IPS-NIHi7 (cell line): ENCODE measurements at regions not wholly inside any gene's neighbourhood (a gene's known extent, or its start where the extent isn't known, plus 50 kb on each side); places are given as distances from the start of the nearest gene placed in this dataset.

Experiments used
- DNase-seq: peaks from one replicate; pipeline ENCODE4 v3.0.0; 2012; ENCODE audit warnings: mixed read lengths; ENCODE audit errors: extremely low spot score

DNA sequence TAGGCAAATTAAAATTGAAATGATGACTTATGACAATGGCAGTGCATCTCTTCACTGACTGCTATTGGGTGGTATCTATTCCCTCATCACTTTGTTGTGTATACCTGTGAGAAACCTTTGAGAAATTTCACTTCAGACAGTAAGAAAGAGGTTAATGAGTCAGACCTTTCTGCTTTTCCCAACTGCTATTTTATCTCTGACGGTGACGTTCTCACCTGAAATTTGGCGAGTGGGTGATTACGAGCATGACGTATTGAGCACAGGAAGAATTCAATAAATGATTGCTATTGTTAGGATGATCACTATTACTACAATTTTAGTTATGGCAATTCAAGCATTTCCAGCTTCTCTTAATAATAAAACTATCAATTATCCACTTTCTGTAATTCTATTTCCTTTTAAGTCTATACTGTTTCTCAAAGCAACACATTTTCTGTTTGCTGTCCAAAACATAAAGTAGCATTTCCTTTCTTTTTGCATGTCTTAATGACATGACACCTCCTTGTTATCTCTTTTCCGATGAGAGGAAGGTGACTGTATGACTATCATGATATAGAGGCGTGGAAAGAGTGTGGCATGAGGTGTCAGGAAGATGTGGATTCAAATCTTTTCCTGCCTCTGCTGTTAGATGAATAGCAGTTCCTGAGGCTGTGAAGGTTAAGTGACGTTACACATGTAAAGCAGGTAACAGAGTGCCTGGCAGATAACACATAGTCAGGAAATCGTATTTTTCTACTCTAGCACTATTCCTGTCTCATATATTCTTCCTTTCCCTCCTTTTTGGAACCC lies 504.9 kb upstream of the SEMA6D start:
- no peak for DNase-seq

DNA sequence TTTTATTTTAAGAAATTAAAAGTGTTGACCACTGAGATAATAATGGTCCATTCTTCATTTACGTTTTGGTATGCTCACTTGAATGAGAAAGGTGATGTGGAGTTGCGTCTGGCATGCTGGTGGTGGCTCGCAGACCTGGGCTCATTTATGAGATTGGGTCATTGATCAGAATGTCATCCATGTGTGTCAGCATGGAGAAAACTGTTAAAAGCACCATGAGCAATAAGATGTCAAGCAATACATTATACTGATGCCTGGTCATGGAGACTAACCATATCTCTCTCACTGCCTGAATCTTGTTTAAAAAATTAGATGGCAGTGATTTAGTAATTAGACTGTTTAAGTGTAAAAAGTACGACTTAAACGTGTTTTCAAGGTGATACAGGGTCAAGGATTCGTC lies 503.4 kb upstream of the SEMA6D start:
- no peak for DNase-seq

DNA sequence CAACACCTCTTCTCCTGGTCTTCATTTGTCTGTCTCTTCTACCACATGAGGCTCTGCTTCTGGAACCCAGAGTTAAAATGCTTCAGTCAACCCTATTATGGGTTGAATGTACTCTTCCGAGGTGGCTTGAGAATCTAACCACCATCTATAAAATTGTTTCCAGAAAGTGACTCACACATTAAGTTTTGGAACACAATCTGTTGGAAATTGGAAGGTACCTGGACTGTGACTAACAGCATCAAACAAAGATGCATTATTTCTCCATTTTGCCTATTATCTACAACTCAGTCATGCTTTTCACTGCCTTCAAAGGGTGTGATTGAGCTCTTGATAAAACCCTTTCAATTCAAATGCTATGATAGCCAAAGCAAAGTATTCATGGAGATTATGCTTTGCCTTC lies 499.0 kb upstream of the SEMA6D start:
- no peak for DNase-seq

DNA sequence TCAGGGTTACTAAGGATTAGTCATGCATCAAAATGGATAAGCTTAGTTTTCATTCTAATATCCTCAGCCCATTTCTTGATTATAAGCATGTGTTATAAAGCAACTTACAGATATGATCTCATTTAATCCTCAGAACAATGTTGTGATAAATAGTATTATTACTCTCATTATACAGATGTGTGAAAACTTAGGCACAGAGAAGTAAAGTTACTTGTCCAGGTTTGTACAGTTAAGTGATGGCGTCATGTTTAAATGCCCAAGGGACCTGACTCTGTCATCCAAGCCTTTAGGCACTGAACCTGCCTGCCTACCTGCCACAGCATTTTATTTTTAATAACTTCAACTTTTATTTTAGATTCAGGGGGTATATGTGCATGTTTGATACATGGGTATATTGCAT lies 472.9 kb upstream of the SEMA6D start:
- no peak for DNase-seq

DNA sequence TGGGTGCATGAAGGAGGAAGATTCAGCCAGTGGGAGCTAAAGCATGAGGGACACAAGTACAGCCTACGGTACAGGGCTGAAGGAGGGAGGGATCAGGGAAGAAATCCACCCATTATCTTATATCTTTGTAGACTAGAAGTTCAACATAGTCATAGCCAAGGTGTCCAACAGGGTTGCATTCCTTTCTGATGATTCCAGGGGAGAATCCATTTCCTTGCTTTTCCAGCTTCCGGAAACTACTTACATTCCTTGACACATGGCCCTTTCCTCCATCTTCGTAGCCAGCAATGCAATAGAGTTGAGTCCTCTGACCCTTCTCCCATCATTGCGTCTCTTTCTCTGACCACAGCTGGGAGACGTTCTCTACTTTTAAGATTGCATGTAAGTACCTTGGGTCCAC lies 471.0 kb upstream of the SEMA6D start:
- DNase-seq: no peak

DNA sequence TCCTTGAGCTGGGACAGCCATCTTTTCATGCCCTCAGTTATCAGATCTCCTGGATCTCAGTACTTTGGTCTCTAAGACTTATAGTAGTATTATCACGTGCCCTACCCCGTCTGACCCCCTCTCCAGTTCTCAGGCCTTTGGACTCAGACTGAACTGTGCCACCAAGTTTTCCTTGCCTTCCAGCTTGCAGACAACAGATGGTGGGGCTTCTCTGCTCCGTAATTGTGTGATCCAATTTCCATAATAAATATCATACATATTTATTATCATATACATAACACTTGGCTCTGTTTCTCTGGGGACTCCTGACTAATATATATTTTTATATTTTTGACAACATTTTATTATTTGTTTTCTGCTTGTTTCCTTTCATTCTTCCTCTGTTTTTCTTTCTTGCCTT lies 458.8 kb upstream of the SEMA6D start:
- no peak for DNase-seq

DNA sequence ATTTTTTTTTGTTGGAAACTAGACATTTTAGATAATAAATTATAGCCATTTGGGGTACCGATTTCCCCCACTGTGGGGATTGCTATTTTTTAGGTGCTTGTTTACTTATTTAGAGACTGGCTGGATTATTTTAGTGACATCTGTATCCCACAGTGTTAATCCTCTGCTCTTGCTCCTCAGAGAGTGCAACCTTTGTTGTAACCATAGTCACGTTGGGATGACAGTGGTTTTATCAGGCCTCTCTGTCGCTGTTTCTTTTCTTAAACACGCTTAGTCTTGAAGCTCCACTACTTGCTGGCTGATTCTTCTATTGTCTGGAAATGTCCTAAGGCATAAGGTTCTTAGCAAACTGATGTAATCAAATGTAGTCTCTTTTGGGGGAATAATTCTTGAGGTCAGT lies 451.6 kb upstream of the SEMA6D start:
- no peak for DNase-seq

DNA sequence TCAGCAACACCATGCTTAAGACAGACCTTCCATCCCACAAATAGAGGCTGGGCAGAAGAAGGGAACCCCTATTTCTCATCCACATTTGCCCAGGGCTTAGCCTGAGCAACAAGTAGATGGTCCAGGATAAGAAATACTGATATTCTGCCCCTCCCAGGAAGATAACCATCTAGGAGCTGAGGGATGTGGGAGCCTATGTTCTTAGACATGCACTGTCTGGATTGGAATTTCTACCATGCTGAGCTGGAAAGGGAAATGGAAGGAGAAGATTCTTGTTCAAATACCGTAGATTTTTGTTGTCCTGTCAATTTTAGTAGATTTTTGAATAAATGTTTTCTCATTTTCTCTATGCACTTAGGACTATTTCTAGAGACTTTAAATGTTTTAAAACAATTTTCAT lies 450.7 kb upstream of the SEMA6D start:
- DNase-seq: no peak

DNA sequence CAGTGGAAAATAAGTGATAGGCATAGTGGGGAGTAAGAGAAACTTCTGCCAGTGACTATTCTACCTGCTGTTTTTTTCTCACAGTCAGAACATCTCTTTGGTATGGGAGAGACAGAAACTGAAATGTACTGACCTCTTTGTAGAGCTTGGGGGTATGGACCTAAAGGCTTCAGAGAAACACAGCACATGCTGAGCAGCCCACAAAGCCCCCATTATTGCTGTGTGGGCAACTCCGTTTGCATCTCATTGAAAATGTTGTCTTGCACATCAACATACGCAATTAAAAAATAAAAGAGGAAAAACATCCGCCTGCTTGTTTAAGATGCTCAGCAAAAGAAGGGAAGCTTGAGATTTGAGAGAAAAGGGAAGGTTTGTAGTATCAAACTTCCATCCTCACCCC lies 443.4 kb upstream of the SEMA6D start:
- no peak for DNase-seq

DNA sequence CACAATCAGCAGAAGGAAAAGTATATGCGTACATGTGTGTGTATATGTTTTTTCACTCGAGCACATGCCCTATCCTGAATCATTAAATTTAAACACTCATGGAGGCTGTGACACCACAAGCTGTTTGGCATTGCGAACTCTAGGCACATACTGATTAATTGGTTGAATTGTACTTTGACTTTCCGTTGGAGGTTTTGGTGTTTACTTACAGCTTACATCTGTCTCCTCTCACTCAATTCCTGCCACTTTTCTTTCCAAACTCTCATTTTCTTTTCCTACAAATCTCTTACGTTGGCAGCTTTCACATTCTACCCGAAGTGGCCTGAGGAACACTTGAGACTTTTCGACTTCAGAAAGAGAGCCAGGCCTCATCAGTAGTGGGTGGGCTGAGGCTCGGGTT lies 434.1 kb upstream of the SEMA6D start:
- DNase-seq: no peak

DNA sequence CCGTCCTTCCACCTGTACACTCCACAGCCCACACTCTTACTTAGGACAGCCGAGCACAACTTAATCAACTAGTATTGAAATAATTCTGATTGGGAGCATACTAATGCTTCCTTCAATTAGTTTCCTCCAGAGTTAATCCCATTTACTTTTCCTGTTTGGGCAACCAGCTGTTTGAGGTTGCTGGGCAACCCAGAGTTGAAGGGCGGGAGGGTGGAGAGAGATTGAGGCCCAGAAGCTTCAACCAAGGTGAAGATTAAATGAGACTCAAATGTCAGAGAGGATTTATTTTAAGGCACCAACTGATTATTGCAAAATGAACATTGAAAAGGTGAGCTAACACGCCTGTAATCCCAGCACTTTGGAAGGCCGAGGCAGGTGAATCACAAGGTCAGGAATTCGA lies 428.5 kb upstream of the SEMA6D start:
- DNase-seq: no peak

DNA sequence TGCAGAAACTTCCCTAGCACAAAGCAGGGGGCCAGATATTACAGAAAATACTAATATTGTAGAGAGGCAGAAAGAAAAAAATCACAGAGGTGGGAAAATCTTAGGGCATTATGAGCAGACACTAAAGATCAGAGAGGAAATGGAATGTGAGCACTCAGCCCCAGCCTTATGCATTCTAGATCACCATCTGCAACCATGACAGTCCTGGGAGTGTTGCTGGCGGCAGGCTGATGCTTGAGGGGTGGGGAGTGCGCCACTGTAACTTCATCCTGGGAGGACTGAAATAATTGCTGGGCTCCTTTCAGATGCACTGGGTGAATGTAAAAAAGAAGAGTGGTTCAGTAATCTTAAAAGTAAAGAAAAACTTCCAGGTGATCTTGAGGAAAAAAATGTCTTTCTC lies 427.6 kb upstream of the SEMA6D start:
- DNase-seq: no peak

DNA sequence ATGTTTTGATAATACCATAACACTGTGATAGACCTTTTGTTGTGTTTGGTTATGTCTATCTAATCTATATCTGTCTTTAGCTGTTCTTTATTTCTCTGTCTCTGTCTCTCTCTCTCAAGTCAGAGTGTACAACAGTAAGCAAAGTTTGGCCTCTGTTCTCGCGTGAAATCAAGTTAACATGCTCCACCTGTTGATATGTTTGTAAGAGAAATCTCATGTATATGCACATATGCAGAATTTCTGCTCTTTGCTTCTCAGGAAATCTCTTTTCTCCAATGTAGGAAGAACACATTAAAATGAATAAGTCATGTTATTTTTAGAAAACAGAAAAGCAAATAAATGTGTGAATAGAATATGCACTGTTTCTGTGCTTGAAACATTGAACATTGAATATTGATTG lies 425.5 kb upstream of the SEMA6D start:
- no peak for DNase-seq

DNA sequence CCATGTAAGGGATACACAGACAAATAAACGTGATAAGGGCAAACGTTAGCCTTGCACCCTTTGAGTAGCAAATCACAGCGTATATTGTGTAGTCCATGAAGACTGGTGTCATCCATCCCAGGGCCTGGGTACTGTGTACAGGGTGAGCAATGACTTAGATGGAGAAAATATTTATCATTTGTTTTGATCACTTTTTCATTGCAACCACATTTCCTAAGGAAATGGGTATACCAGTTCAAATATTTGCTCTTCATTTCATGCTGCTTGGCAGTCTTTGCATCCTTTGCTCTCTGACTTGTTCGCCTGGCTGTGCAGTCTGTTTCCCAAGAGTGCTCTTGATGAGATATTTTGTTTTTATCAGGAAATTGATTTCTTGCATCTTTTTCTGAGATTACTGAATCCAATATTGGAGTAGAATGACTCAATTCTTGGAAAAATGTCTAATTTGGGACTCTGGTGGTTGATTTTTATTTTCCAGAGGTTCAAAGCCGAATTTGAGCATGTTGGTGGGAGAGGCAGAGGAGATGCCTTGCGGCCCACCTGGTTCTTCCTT lies 424.6 kb upstream of the SEMA6D start:
- DNase-seq: no peak

DNA sequence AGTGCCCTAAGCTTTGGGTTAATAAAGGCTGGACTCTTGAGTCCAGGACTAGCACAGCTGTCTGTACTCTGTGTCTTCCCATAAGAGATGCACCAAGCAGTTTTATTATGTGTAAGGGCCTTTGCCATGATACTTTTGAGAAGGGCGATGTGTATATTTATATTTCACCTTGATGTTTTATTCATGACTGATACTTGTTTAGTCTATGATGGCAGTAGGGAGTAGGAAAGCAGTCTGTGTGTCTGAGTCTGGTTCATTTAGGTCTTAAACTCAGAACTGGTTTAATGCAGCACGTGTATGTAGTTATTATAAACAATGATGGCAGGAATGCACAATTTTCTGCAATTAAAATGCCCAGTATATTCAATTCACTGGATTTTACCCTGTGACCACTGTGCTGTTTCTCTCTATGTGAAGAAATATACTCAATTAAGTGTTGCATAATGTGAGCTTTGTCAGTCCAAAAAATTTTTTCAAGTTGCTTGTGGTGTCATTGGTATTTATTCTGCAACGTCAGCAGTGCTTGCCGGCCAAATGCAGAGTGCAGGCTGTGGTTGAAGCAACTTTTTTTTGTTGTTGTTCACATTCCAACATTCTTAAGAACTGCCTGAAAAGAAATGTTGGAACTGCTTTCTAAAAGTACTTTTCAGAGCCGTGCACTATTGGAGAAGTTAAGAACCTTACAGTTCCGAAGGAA lies 423.7 kb upstream of the SEMA6D start:
- DNase-seq: no peak

DNA sequence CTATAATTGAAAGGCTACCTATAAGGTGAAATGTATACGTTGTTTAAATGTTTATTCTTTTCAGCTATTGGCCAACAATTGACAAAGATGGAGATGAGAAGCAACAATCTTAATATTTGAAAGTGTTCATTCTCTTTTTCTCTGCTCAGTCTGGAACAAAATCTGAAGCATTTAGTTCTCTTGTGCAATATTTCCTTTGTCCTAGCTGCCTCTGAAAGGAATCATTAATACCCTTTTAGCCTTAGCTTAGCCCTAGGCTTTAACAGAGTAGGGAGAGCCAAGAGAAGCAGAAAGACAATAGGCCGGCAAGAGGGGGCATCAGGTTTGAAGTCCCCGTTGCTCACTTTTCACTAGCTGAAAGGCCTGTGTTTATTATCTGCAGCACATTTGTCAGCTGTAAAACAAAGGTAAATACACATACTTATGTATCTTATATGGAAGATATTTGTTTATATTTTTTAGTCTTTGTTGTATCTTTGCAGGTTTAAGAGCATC lies 422.5 kb upstream of the SEMA6D start:
- DNase-seq: no peak

DNA sequence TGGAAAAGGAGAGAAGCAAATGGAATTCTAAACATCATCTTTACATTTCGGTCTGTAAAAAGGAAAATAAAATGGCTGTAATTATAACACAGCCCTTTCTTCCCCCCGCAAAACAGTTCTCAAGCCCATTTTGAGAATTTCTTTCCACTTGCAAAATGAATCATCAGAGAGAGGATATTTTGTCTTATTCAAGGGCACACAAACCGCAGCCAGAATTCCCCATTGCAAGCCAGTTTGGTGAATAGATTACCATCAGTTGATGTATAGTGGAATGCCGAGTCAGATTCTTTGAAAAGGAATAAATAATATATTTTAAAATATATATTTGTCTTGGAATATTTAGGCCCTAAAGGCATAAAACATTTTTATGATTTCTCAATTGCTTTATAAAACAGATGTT lies 420.4 kb upstream of the SEMA6D start:
- no peak for DNase-seq

DNA sequence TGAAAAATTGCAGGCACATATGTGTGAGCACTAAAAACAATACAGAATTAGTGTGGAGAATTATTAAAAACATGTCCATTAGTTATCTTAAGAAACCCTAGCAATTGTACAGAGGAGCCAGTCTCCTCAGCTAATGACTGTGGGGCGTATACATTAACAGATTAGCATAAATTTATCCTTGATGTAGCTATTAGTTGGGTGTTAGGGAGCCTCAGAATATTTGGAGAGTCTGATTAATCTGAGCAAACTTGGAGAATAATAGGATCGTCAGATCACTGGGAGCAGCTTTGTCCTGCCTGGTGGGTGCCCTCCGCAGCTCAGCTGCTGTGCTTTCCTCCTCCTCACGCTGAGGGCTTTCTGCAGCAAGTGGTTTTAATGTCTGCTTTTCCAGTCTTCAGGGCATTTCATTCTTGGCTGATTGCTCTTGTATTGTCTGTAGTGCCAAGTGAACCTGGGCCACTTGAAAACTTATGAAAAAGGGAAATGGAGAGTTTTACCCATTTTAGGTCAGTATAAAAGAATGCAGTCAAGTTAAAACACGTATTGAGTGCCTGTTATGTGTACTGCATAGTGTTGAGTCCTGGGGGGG lies 417.4 kb upstream of the SEMA6D start:
- DNase-seq: no peak

DNA sequence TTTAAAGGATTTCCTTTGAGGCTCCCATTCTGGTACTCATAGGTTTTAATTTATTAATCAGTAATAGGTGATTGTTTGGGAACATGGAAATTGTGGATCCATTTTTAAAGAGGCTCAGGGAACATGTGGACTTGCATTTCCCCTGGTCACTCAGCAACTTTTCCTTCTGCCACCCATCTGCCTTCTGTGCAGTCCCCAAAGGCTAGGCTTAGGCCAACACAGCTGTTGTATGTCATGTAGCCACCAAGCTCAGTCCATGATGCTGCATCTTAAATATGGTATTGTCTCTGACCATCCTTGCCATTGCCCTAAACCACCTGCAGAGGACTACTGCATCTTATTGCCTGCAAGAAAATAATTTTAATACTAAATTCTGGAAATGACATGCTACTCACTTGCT lies 416.7 kb upstream of the SEMA6D start:
- DNase-seq: no peak

DNA sequence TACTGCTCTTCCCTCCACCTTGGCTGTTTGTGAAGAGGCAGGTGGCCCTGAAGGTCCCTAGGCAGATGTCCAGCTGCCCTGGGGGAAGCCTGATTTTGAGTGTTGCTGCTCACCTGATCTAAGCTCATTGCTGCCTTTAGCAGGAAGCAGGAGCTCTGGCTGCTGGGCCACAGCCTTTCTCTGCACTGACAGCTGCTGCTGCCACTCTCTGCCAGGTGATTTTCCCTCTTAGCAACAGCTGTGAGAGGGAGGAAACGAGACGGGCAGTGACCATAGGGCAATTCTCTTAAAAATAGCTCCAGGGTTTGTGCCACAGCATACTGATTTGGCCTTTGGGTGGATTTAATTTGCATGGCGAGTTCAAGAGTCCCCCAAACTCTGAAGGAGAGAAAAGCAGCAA lies 415.8 kb upstream of the SEMA6D start:
- no peak for DNase-seq

DNA sequence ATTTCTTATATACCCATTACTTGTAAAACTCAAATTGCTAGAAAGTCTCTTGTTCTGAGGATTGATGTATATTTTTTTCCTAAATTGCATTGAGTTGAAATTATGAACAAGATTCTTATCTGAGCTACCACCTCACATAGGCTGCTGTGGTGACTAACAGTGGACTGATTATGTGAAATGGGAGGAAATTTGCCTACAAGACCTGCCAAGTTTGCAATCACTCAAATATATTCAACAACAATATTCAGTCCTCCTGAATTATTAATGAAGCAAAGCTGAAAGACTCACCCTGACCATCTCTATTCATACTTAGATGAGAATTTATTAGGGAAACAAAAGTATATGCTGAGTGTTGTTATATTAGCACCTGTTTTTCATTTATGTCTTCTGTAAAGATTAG lies 412.6 kb upstream of the SEMA6D start:
- DNase-seq: no peak

DNA sequence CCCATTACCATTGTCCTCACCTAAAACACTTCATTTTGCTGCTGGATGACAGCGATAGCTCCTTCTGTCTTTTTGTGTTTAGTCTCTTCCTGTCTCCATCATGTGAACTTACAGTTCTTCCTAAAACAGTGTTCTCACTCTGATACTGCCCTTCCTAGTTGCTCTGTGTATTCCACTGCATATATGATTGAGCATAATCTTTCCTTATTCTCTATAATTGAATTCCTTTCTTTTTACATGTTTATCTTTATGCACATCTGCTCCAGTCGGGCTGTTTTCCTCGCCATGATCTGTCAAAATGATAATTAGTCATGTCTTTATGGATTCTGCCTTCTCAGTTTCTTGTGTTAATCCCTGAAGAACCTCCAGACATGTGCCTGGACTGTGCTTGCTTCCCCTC lies 405.1 kb upstream of the SEMA6D start:
- DNase-seq: no peak
